CD14-positive monocyte (primary cell): ENCODE measurements at regions not wholly inside any gene's neighbourhood (a gene's known extent, or its start where the extent isn't known, plus 50 kb on each side); places are given as distances from the start of the nearest gene placed in this dataset.

Experiments used
- DNase-seq, 3 donors: peaks; one replicate each; pipeline ENCODE4 v3.0.0-alpha.2; 2011 to 2022
- H2AFZ ChIP-seq: 2 replicates; pipeline ENCODE4 v1.6.0; 2012; ENCODE audit warnings: mild to moderate bottlenecking, low read depth, low read length, inconsistent platforms; ENCODE audit not compliant: insufficient read depth, poor library complexity, severe bottlenecking
- H3K27ac ChIP-seq, 2 donors: 1 replicate in 1 of 2; 2 replicates in 1 of 2; pipeline ENCODE4 v1.5.1; 2012 to 2013; ENCODE audit warnings: low read length in 2 of 2, control low read depth in 1 of 2, inconsistent platforms in 1 of 2, low read depth in 1 of 2, mild to moderate bottlenecking in 1 of 2
- H3K27me3 ChIP-seq, 2 donors: one replicate each; pipeline versions ENCODE4 v1.6.0 to v1.6.1; 2011 to 2013; ENCODE audit warnings: low read length in 2 of 2; ENCODE audit not compliant: control insufficient read depth in 2 of 2, insufficient read depth in 2 of 2
- H3K36me3 ChIP-seq, 2 donors: replicated peaks in 1 of 2; 1 replicate in 1 of 2; 2 replicates in 1 of 2; pipeline versions ENCODE4 v1.5.1 to v1.6.1; 2012 to 2013; ENCODE audit warnings: low read length in 2 of 2, control low read depth in 1 of 2, inconsistent platforms in 1 of 2, mild to moderate bottlenecking in 1 of 2; ENCODE audit not compliant: insufficient read depth in 2 of 2, control insufficient read depth in 1 of 2
- H3K4me1 ChIP-seq, 2 donors: 1 replicate in 1 of 2; 2 replicates in 1 of 2; pipeline versions ENCODE4 v1.5.1 to v1.6.1; 2012 to 2013; ENCODE audit warnings: low read length in 2 of 2, control low read depth in 1 of 2, inconsistent platforms in 1 of 2, mild to moderate bottlenecking in 1 of 2, moderate library complexity in 1 of 2; ENCODE audit not compliant: insufficient read depth in 2 of 2, control insufficient read depth in 1 of 2
- H3K4me2 ChIP-seq: replicated peaks from 2 replicates; pipeline ENCODE3; 2012; ENCODE audit warnings: low read length, moderate library complexity, mild to moderate bottlenecking; ENCODE audit not compliant: poor library complexity, severe bottlenecking; ENCODE audit errors: extremely low read depth
- H3K4me3 ChIP-seq, 3 experiments: fragments of 200-600 bp in 1 of 3; sonication (generic) in 1 of 3; replicated peaks in 1 of 3; 1 replicate in 2 of 3; 2 replicates in 1 of 3; pipeline ENCODE4 v1.5.1; 2011 to 2013; ENCODE audit warnings: low read length in 3 of 3, mild to moderate bottlenecking in 3 of 3, control low read depth in 2 of 3, low read depth in 2 of 3, inconsistent platforms in 1 of 3, moderate library complexity in 1 of 3
- H3K79me2 ChIP-seq: 2 replicates; pipeline ENCODE4 v1.6.0; 2012; ENCODE audit warnings: mild to moderate bottlenecking, control low read depth, inconsistent platforms, low read length, moderate library complexity; ENCODE audit not compliant: insufficient read depth
- H3K9ac ChIP-seq: 2 replicates; pipeline ENCODE4 v1.6.0; 2017; ENCODE audit warnings: low read length, mild to moderate bottlenecking; ENCODE audit not compliant: insufficient read depth, poor library complexity, severe bottlenecking
- H3K9me3 ChIP-seq, 2 donors: replicated peaks in 1 of 2; 1 replicate in 1 of 2; 2 replicates in 1 of 2; pipeline versions ENCODE4 v1.5.1 to v1.6.1; 2012 to 2013; ENCODE audit warnings: low read length in 2 of 2, control low read depth in 1 of 2; ENCODE audit not compliant: control insufficient read depth in 1 of 2, insufficient read depth in 1 of 2
- H4K20me1 ChIP-seq: 2 replicates; pipeline ENCODE4 v1.6.0; 2012; ENCODE audit warnings: mild to moderate bottlenecking, low read length, control low read depth, moderate library complexity; ENCODE audit not compliant: insufficient read depth
- H3K27ac Mint-ChIP-seq, 7 donors: one replicate each; pipeline ENCODE4 v1.8.0; 2020; ENCODE audit warnings: mild to moderate bottlenecking in 7 of 7, mixed read lengths in 7 of 7, moderate library complexity in 6 of 7, inconsistent platforms in 2 of 7
- H3K27me3 Mint-ChIP-seq, 3 donors: one replicate each; pipeline ENCODE4 v1.8.0; 2021 to 2022; ENCODE audit warnings: low read depth in 3 of 3, mild to moderate bottlenecking in 3 of 3, mixed read lengths in 3 of 3, moderate library complexity in 3 of 3, inconsistent platforms in 1 of 3
- H3K36me3 Mint-ChIP-seq, 2 donors: one replicate each; pipeline ENCODE4 v1.8.0; 2020; ENCODE audit warnings: mixed read lengths in 2 of 2, inconsistent platforms in 1 of 2, mild to moderate bottlenecking in 1 of 2
- H3K4me1 Mint-ChIP-seq: one replicate; pipeline ENCODE4 v1.8.0; 2020; ENCODE audit warnings: mild to moderate bottlenecking, mixed read lengths
- H3K4me3 Mint-ChIP-seq, 2 donors: one replicate each; pipeline ENCODE4 v1.8.0; 2020; ENCODE audit warnings: mild to moderate bottlenecking in 2 of 2, mixed read lengths in 2 of 2, moderate library complexity in 1 of 2
- H3K9me3 Mint-ChIP-seq, 7 donors: one replicate each; pipeline ENCODE4 v1.8.0; 2020 to 2022; ENCODE audit warnings: mixed read lengths in 7 of 7, mild to moderate bottlenecking in 6 of 7, moderate library complexity in 6 of 7, inconsistent platforms in 2 of 7
- WGBS: methylation state at CpG from one replicate; pipeline ENCODE4 v1.1.5; 2013; ENCODE audit warnings: missing lambda C conversion rate; ENCODE audit not compliant: insufficient coverage; 5-methylcytosine and 5-hydroxymethylcytosine counted together
- intact Hi-C, 2 donors: fragments of 100-400 bp; cut with micrococcal nuclease; formaldehyde crosslinking; loops; one replicate each; pipeline versions ENCODE4 v1.15.0 to v1.15.1; 2023
- TF ChIP-seq, protein P1 (sequence below): fragments of 200-600 bp; IDR thresholded peaks from one replicate; pipeline ENCODE4 v1.8.0; 2022; ENCODE audit warnings: antibody characterized with exemption, mild to moderate bottlenecking

DNA sequence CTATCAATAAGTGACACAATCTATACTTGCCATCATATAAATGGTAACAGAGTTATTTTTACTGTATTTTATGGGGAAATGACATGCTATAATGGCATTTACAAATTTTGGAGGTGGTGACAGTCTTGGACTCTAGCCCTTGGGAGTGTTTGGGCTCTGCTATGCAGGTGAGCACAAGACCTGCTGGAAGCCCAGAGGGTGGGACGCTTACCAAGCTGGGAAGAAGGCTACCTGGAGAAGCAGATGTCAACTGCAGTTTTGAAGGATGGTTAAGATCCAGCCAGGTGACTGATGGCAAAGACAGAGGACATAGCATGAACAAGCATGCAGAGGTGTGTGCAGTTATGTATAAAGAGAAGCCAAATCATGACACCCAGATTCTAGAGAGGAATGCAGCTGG is 346.9 kb downstream of the MYCN start:
- H3K4me3 Mint-ChIP-seq: no peak overlapping the region
- no peak overlapping the region for H3K9ac ChIP-seq
- H3K79me2 ChIP-seq: no peaks in the 10 kb centered on the region
- no peak overlapping the region for H3K27ac Mint-ChIP-seq
- no peak overlapping the region for H3K4me3 ChIP-seq
- no peaks in the 10 kb centered on the region for H4K20me1 ChIP-seq
- H3K36me3 Mint-ChIP-seq: no peaks in the 10 kb centered on the region
- H3K4me2 ChIP-seq: no peak overlapping the region
- no peak for DNase-seq
- H3K27ac ChIP-seq: no peak overlapping the region
- no peaks in the 10 kb centered on the region for H3K4me1 Mint-ChIP-seq
- H3K27me3 Mint-ChIP-seq: peaks cover 0 to 2% (median 0%) of the 10 kb centered on the region in 3 donors
- TF ChIP-seq, protein P1, sequence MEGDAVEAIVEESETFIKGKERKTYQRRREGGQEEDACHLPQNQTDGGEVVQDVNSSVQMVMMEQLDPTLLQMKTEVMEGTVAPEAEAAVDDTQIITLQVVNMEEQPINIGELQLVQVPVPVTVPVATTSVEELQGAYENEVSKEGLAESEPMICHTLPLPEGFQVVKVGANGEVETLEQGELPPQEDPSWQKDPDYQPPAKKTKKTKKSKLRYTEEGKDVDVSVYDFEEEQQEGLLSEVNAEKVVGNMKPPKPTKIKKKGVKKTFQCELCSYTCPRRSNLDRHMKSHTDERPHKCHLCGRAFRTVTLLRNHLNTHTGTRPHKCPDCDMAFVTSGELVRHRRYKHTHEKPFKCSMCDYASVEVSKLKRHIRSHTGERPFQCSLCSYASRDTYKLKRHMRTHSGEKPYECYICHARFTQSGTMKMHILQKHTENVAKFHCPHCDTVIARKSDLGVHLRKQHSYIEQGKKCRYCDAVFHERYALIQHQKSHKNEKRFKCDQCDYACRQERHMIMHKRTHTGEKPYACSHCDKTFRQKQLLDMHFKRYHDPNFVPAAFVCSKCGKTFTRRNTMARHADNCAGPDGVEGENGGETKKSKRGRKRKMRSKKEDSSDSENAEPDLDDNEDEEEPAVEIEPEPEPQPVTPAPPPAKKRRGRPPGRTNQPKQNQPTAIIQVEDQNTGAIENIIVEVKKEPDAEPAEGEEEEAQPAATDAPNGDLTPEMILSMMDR: no peak
- H3K9me3 ChIP-seq: no peaks in the 10 kb centered on the region
- intact Hi-C loops: no loop called here
- no peaks in the 10 kb centered on the region for H3K4me1 ChIP-seq
- no peak overlapping the region for H2AFZ ChIP-seq
- H3K9me3 Mint-ChIP-seq: no peaks in the 10 kb centered on the region
- H3K27me3 ChIP-seq: no peaks in the 10 kb centered on the region
- WGBS: 86% methylated on average over 1 of the region's 1 CpG
- no peaks in the 10 kb centered on the region for H3K36me3 ChIP-seq

- no peak overlapping the region for H3K27ac Mint-ChIP-seq
- intact Hi-C loops: no loop called here
- H3K36me3 ChIP-seq: no peaks in the 10 kb centered on the region
Measured at GRCh38 chr2:16285813-16286510, 345.6 kb downstream of the MYCN start.

More at GRCh38 chr2:16285813-16286510, 345.6 kb downstream of the MYCN start:
- no peak overlapping the region for H3K4me2 ChIP-seq
- no peak overlapping the region for H3K4me3 ChIP-seq
- H3K4me1 ChIP-seq: no peaks in the 10 kb centered on the region
- Mint-ChIP-seq H3K27me3 (peaks cover 0 to 2% (median 0%) of the 10 kb centered on the region in 3 donors), H3K9me3 (no peaks in the 10 kb centered on the region), H3K4me3 (no peak overlapping the region), H3K4me1 (peaks cover 3% of the 10 kb centered on the region), H3K36me3 (no peaks in the 10 kb centered on the region)
- no peak for DNase-seq
- no peak overlapping the region for H3K9ac ChIP-seq
- no peak overlapping the region for H2AFZ ChIP-seq
- H4K20me1 ChIP-seq: no peaks in the 10 kb centered on the region
- no peaks in the 10 kb centered on the region for H3K9me3 ChIP-seq
- no peak overlapping the region for H3K27ac ChIP-seq
- WGBS: 80% methylated on average over 5 of the region's 7 CpGs
- TF ChIP-seq, protein P1: no peak
- H3K27me3 ChIP-seq: no peaks in the 10 kb centered on the region
- H3K79me2 ChIP-seq: no peaks in the 10 kb centered on the region
